ENCODE measurements at regions not wholly inside any gene's neighbourhood (a gene's known extent, or its start where the extent isn't known, plus 50 kb on each side); places are given as distances from the start of the nearest gene placed in this dataset.

GRCh38 chr6:43878127-43878634 lies 108.2 kb downstream of the VEGFA start:
- 90 to 96% methylated on average over 8 of the region's 8 CpGs for WGBS, 2 donors
- no peak for DNase-seq
- H3K9me3 ChIP-seq (ENCODE audit: control insufficient read depth in 4 of 4, insufficient read depth in 3 of 4, low read length in 3 of 4) = no peaks in the 10 kb centered on the region
- H3K4me3 ChIP-seq = no peak overlapping the region
- H3K36me3 ChIP-seq (ENCODE audit: control insufficient read depth in 4 of 4, insufficient read depth in 4 of 4, low read length in 4 of 4) = no peaks in the 10 kb centered on the region
- H3K27ac ChIP-seq (ENCODE audit: low read depth in 1 of 2, low read length in 1 of 2) = no peak overlapping the region
- peaks cover 0 to 23% (median 2%) of the 10 kb centered on the region in 5 donors for H3K4me1 ChIP-seq (ENCODE audit: control insufficient read depth in 5 of 5, insufficient read depth in 5 of 5, low read length in 5 of 5)
- TF ChIP-seq, protein P1, sequence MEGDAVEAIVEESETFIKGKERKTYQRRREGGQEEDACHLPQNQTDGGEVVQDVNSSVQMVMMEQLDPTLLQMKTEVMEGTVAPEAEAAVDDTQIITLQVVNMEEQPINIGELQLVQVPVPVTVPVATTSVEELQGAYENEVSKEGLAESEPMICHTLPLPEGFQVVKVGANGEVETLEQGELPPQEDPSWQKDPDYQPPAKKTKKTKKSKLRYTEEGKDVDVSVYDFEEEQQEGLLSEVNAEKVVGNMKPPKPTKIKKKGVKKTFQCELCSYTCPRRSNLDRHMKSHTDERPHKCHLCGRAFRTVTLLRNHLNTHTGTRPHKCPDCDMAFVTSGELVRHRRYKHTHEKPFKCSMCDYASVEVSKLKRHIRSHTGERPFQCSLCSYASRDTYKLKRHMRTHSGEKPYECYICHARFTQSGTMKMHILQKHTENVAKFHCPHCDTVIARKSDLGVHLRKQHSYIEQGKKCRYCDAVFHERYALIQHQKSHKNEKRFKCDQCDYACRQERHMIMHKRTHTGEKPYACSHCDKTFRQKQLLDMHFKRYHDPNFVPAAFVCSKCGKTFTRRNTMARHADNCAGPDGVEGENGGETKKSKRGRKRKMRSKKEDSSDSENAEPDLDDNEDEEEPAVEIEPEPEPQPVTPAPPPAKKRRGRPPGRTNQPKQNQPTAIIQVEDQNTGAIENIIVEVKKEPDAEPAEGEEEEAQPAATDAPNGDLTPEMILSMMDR (IDR thresholded peaks at IDR 0.05; ENCODE audit: control extremely low read depth, extremely low read depth) = no peak
- no peak for ATAC-seq (ENCODE audit: insufficient read depth, low FRiP score)
- no peaks in the 10 kb centered on the region for H3K27me3 ChIP-seq (ENCODE audit: control insufficient read depth in 3 of 3, insufficient read depth in 3 of 3, low read length in 2 of 3)
- H3K9ac ChIP-seq (ENCODE audit: insufficient read depth in 1 of 2, low read length in 2 of 2) = no peak overlapping the region

DNA sequence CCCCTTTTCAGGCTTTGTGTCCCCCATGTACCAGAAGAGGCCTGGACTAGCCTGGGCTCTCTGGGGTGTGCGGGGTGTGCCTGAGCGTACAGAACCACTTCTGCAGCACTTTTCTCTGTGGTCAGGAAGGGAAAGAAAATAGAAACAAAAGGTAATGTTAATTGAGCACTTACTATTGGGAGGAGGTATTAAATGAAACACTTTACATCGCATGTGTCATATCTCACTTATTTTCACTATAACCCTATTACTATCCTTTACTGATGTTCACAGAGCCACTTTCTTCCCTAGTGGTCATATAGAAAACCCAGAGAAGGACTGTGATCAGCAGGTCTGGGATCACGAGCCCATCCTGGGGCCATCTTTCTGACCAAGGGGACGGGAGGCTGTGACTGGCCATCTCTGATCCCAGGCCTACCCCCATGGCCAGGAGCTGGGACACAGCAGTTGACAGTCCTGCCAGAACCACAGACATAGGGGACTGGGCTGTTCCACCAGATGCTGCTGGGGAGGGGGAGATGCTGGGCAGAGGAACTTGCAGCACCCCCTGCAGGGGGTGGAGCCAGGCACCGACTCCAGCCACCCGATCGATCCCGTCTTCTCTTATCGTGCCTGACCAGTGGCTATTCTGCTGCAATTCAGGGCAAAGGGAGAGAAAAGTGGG lies 107.6 kb downstream of the VEGFA start:
- TF ChIP-seq, protein P1 (IDR thresholded peaks at IDR 0.05; ENCODE audit: control extremely low read depth, extremely low read depth) = no peak
- Histone ChIP-seq H3K27me3 (ENCODE audit: control insufficient read depth in 3 of 3, insufficient read depth in 3 of 3, low read length in 2 of 3) (no peaks in the 10 kb centered on the region), H3K9ac (ENCODE audit: insufficient read depth in 1 of 2, low read length in 2 of 2) (no peak overlapping the region)

DNA sequence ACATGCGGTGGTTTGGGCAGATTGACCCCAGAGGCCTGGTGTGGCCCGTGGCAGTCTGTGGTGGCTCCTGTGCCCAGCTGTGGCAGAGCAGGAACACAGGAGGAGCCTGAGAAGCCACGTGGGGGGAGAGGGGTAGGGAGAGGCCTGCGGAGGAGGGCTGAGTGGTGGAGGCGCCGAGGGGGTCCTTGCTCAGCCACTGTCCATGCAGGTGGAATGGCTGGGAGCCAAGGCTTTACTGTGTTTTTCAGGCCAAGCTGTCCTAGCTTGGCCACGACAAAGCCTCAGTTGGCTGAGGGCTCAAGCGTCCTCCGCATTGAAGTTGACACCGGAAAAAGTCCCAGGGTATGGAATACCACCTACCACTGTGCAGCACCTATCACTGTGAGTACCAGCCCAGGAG lies 107.0 kb downstream of the VEGFA start:
- no peaks in the 10 kb centered on the region for H3K36me3 ChIP-seq (ENCODE audit: control insufficient read depth in 4 of 4, insufficient read depth in 4 of 4, low read length in 4 of 4)
- H3K9me3 ChIP-seq (ENCODE audit: control insufficient read depth in 4 of 4, insufficient read depth in 3 of 4, low read length in 3 of 4) = no peaks in the 10 kb centered on the region
- no peak overlapping the region for H3K4me3 ChIP-seq
- H3K4me1 ChIP-seq (ENCODE audit: control insufficient read depth in 5 of 5, insufficient read depth in 5 of 5, low read length in 5 of 5) = peaks cover 0 to 23% (median 2%) of the 10 kb centered on the region in 5 donors
- no peak for DNase-seq
- no peaks in the 10 kb centered on the region for H3K27me3 ChIP-seq (ENCODE audit: control insufficient read depth in 3 of 3, insufficient read depth in 3 of 3, low read length in 2 of 3)
- ATAC-seq (ENCODE audit: insufficient read depth, low FRiP score) = no peak
- WGBS, 2 donors = 87 to 90% methylated on average over 10 of the region's 10 CpGs
- H3K27ac ChIP-seq (ENCODE audit: low read depth in 1 of 2, low read length in 1 of 2) = no peak overlapping the region
- TF ChIP-seq, protein P1 (IDR thresholded peaks at IDR 0.05; ENCODE audit: control extremely low read depth, extremely low read depth) = no peak
- H3K9ac ChIP-seq (ENCODE audit: insufficient read depth in 1 of 2, low read length in 2 of 2) = no peak overlapping the region

More for the DNA sequence above, 107.6 kb downstream of the VEGFA start:
- 82 to 92% methylated on average over 10 of the region's 10 CpGs for WGBS, 2 donors
- DNase-seq (no peak), ATAC-seq (ENCODE audit: insufficient read depth, low FRiP score) (no peak)
- Histone ChIP-seq H3K36me3 (ENCODE audit: control insufficient read depth in 4 of 4, insufficient read depth in 4 of 4, low read length in 4 of 4) (no peaks in the 10 kb centered on the region), H3K9me3 (ENCODE audit: control insufficient read depth in 4 of 4, insufficient read depth in 3 of 4, low read length in 3 of 4) (no peaks in the 10 kb centered on the region), H3K4me1 (ENCODE audit: control insufficient read depth in 5 of 5, insufficient read depth in 5 of 5, low read length in 5 of 5) (peaks cover 0 to 23% (median 2%) of the 10 kb centered on the region in 5 donors), H3K4me3 (no peak overlapping the region), H3K27ac (ENCODE audit: low read depth in 1 of 2, low read length in 1 of 2) (no peak overlapping the region)

All from lung (tissue), 11 donors.